Panc1 (cell line): ENCODE measurements at regions not wholly inside any gene's neighbourhood (a gene's known extent, or its start where the extent isn't known, plus 50 kb on each side); places are given as distances from the start of the nearest gene placed in this dataset.

Experiments
- CTCF ChIP-seq: fragments of 450-650 bp; IDR thresholded peaks from 2 replicates; pipeline ENCODE4 v1.5.1; 2017; ENCODE audit warnings: mild to moderate bottlenecking
- POLR2AphosphoS5 ChIP-seq: IDR thresholded peaks from 2 replicates; pipeline ENCODE4 v1.6.1; 2012; ENCODE audit warnings: mild to moderate bottlenecking, low read depth, low read length, moderate library complexity
- SIN3A ChIP-seq: IDR thresholded peaks from 2 replicates; pipeline ENCODE4 v1.6.1; 2012; ENCODE audit warnings: low read depth, mild to moderate bottlenecking, low read length, moderate library complexity, borderline replicate concordance; ENCODE audit not compliant: insufficient read depth

GRCh38 chr2:175734686-175735085 lies 267.4 kb downstream of the LNPK start:
- TF ChIP-seq SIN3A = no peak
- TF ChIP-seq CTCF = no peak
- TF ChIP-seq POLR2AphosphoS5 = no peak
